ENCODE measurements at regions not wholly inside any gene's neighbourhood (a gene's known extent, or its start where the extent isn't known, plus 50 kb on each side); places are given as distances from the start of the nearest gene placed in this dataset.

DNA sequence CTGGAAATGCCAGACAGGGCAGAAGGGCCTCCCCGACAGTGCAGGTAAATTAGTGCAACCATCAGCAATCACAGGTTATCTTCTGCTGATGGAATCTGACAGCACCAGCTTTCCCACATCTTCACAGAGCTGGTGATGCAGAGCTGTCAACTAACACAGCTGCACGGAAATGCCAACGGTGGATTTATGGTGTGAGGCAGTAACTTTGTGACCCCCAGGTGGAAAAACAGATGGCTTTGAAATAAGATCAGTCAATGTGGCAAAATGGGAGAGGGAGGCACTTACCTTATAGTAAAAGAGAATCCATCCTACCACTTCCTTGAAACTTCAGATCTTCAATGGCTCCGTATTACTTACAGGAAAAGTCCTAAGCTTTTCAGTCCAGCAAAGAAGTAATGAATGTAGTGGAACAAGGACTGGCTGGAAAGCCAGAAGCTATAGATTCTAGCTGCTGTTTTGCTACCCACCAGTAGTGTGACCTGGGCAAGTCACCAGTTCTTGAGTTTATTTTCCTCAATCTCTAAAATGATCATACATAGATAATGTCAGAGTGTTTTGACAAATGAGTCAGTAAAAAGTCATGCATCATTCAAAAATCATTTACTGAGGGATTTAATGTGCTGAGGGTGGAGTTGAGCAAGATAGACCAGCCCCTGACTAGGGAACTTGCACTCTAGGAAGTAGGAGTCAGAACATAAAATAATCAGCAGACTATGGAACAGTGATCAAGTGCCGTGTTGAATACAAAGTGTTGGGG lies 245.7 kb upstream of the JUN start (continued):
- TF ChIP-seq TAF1 (IDR thresholded peaks at IDR 0.05; ENCODE audit: low read depth, low read length): no peak

All from H1 (cell line).